Kidney (tissue), 13 donors: ENCODE measurements at regions not wholly inside any gene's neighbourhood (a gene's known extent, or its start where the extent isn't known, plus 50 kb on each side); places are given as distances from the start of the nearest gene placed in this dataset.

Source experiments
- DNase-seq, 5 donors: peaks; one replicate each; pipeline ENCODE4 v3.0.0-alpha.2; 2013 to 2020
- FAIRE-seq: peaks from 2 replicates; lab custom pipeline; 2012; peaks lifted over from hg19 to GRCh38; lab: Jason Lieb, UNC
- H3K27ac ChIP-seq, 2 donors: one replicate each; pipeline ENCODE4 v1.7.0; 2013; ENCODE audit warnings: low read depth in 2 of 2, low read length in 2 of 2, inconsistent platforms in 1 of 2
- H3K27me3 ChIP-seq: one replicate; pipeline ENCODE4 v1.7.1; 2013; ENCODE audit warnings: low read length, inconsistent platforms; ENCODE audit not compliant: control insufficient read depth, insufficient read depth
- H3K36me3 ChIP-seq, 3 donors: one replicate each; pipeline versions ENCODE4 v1.7.0 to v1.7.1; 2013; ENCODE audit warnings: low read length in 3 of 3, control low read depth in 1 of 3, inconsistent platforms in 1 of 3; ENCODE audit not compliant: insufficient read depth in 3 of 3, control insufficient read depth in 2 of 3
- H3K4me1 ChIP-seq, 3 donors: one replicate each; pipeline versions ENCODE4 v1.7.0 to v1.7.1; 2013; ENCODE audit warnings: low read length in 3 of 3, inconsistent platforms in 1 of 3, low read depth in 1 of 3; ENCODE audit not compliant: control insufficient read depth in 2 of 3, insufficient read depth in 2 of 3
- H3K4me3 ChIP-seq, 3 donors: one replicate each; pipeline versions ENCODE4 v1.7.0 to v1.8.1; 2013; ENCODE audit warnings: low read length in 3 of 3, control low read depth in 1 of 3, inconsistent platforms in 1 of 3
- H3K9ac ChIP-seq, 3 donors: one replicate each; pipeline versions ENCODE4 v1.7.0 to v1.7.1; 2013; ENCODE audit warnings: low read length in 3 of 3, control low read depth in 1 of 3, inconsistent platforms in 1 of 3
- H3K9me3 ChIP-seq, 3 donors: one replicate each; pipeline versions ENCODE4 v1.7.0 to v1.7.1; 2013; ENCODE audit warnings: low read length in 3 of 3, control low read depth in 1 of 3, inconsistent platforms in 1 of 3; ENCODE audit not compliant: control insufficient read depth in 2 of 3, insufficient read depth in 1 of 3
- CTCF ChIP-seq: IDR thresholded peaks from 3 replicates; pipeline ENCODE4 v1.5.1; 2012; ENCODE audit warnings: mild to moderate bottlenecking, moderate library complexity, borderline replicate concordance; ENCODE audit not compliant: insufficient read depth; ENCODE audit errors: extremely low read depth
- intact Hi-C: fragments of 100-400 bp; cut with DNase I; formaldehyde crosslinking; loops from one replicate; pipeline ENCODE4 v1.11.1; 2022
- donor health status: control.
- donor health status: control.
- donor health status: control.
- donor health status: control.
- donor health status: control.
- donor health status: DM: yes; HTN: yes; CAD: no.
- donor health status: Normal renal cell carcinoma (clear cell type).

GRCh38 chrX:39073131-39073530 is 271.9 kb downstream of the MID1IP1 start:
- Histone ChIP-seq H3K9ac (no peak overlapping the region), H3K9me3 (no peaks in the 10 kb centered on the region), H3K4me3 (no peak overlapping the region), H3K27ac (no peak overlapping the region), H3K27me3 (no peaks in the 10 kb centered on the region), H3K4me1 (no peaks in the 10 kb centered on the region), H3K36me3 (no peaks in the 10 kb centered on the region)
- intact Hi-C loops, result no loop called here
- DNase-seq (no peak), FAIRE-seq (no peak)
- TF ChIP-seq CTCF, result no peak

- TF ChIP-seq CTCF, result no peak
- Histone ChIP-seq H3K4me3 (no peak overlapping the region), H3K9ac (no peak overlapping the region), H3K4me1 (no peaks in the 10 kb centered on the region), H3K27me3 (no peaks in the 10 kb centered on the region), H3K9me3 (no peaks in the 10 kb centered on the region), H3K36me3 (no peaks in the 10 kb centered on the region), H3K27ac (no peak overlapping the region)
- intact Hi-C loops, result no loop called here
- FAIRE-seq (no peak), DNase-seq (no peak)
These were observed 295.3 kb downstream of the MID1IP1 start for GRCh38 chrX:39096599-39096998.

GRCh38 chrX:39104745-39105144 is 303.5 kb downstream of the MID1IP1 start:
- no peak for TF ChIP-seq CTCF
- Histone ChIP-seq H3K36me3 (no peaks in the 10 kb centered on the region), H3K4me3 (no peak overlapping the region), H3K9ac (no peak overlapping the region), H3K27me3 (no peaks in the 10 kb centered on the region), H3K27ac (no peak overlapping the region), H3K9me3 (no peaks in the 10 kb centered on the region), H3K4me1 (no peaks in the 10 kb centered on the region)
- intact Hi-C loops, result no loop called here
- FAIRE-seq, result no peak
- no peak for DNase-seq

GRCh38 chrX:39112143-39112542 is 310.9 kb downstream of the MID1IP1 start:
- Histone ChIP-seq H3K9me3 (no peaks in the 10 kb centered on the region), H3K27me3 (no peaks in the 10 kb centered on the region), H3K9ac (no peak overlapping the region), H3K4me3 (no peak overlapping the region), H3K27ac (no peak overlapping the region), H3K4me1 (no peaks in the 10 kb centered on the region), H3K36me3 (no peaks in the 10 kb centered on the region)
- DNase-seq (no peak), FAIRE-seq (no peak)
- no peak for TF ChIP-seq CTCF
- intact Hi-C loops, result no loop called here
